K562 (cell line): ENCODE measurements at regions not wholly inside any gene's neighbourhood (a gene's known extent, or its start where the extent isn't known, plus 50 kb on each side); places are given as distances from the start of the nearest gene placed in this dataset.

Experiments
- ATAC-seq: fragments of 200-7000 bp; cut with Tn5 transposase; 3 replicates; pipeline ENCODE4 v1.9.1; 2020; ENCODE audit warnings: moderate library complexity
- BruUV-seq: library from RNA; stranded (reverse); fragments of 400-500 nt; replicated peaks from 2 replicates; lab custom pipeline; 2021; lab: Mats Ljungman, UMichigan
- CTCF ChIA-PET: fragments of 300-600 bp; formaldehyde crosslinking; extraction: SDS; loops from one replicate; lab custom pipeline; 2021; ENCODE audit warnings: low intra/inter-chr PET ratio; lab: Yijun Ruan, JAX
- POLR2A ChIA-PET: fragments of 300-600, 350-650 bp; sonication (Branson Sonifier 250); formaldehyde crosslinking; extraction: SDS; loops from one replicate; lab custom pipeline; 2021; ENCODE audit warnings: antibody characterized with exemption, inconsistent platforms; lab: Yijun Ruan, JAX
- DNase-seq, 4 experiments: peaks; one replicate each; pipeline versions ENCODE4 v3.0.0 to v3.0.0-alpha.2; 2011 to 2018; ENCODE audit warnings: low spot score in 3 of 4, mixed read lengths in 3 of 4; ENCODE audit errors: extremely low read depth in 1 of 4
- FAIRE-seq: peaks from 2 replicates; lab custom pipeline; 2011; peaks lifted over from hg19 to GRCh38; lab: Jason Lieb, UNC
- H2AFZ ChIP-seq: 2 replicates; pipeline ENCODE4 v1.6.0; 2011; ENCODE audit warnings: low read depth, low read length, control low read depth, inconsistent platforms
- H3K27ac ChIP-seq: fragments of 200-600 bp; 3 replicates; pipeline ENCODE4 v1.8.0; 2011; ENCODE audit warnings: low read depth, mild to moderate bottlenecking, control low read depth, inconsistent platforms, low read length, moderate library complexity, mixed read lengths; ENCODE audit errors: extremely low read depth
- H3K27me3 ChIP-seq, 2 experiments: fragments of 300-600 bp in 1 of 2; 2 replicates in 1 of 2; 3 replicates in 1 of 2; pipeline versions ENCODE4 v1.6.0 to v1.8.0; 2011; ENCODE audit warnings: inconsistent platforms in 2 of 2, low read length in 2 of 2, mild to moderate bottlenecking in 1 of 2, mixed read lengths in 1 of 2, moderate library complexity in 1 of 2; ENCODE audit not compliant: control insufficient read depth in 2 of 2, insufficient read depth in 2 of 2
- H3K36me3 ChIP-seq: fragments of 300-600 bp; 3 replicates; pipeline ENCODE4 v1.8.0; 2011; ENCODE audit warnings: mild to moderate bottlenecking, low read length, inconsistent platforms; ENCODE audit not compliant: control insufficient read depth, insufficient read depth
- H3K4me1 ChIP-seq, 2 experiments: fragments of 200-600 bp in 1 of 2; replicated peaks in 1 of 2; 2 replicates in 1 of 2; 3 replicates in 1 of 2; pipeline versions ENCODE4 v1.5.1 to v1.8.0; 2011; ENCODE audit warnings: inconsistent platforms in 2 of 2, low read length in 2 of 2, mild to moderate bottlenecking in 1 of 2, mixed read lengths in 1 of 2, moderate library complexity in 1 of 2; ENCODE audit not compliant: control insufficient read depth in 2 of 2, insufficient read depth in 2 of 2
- H3K4me2 ChIP-seq: 2 replicates; pipeline ENCODE4 v1.6.1; 2011; ENCODE audit warnings: low read length, control low read depth, inconsistent platforms, mixed read lengths; ENCODE audit not compliant: insufficient read depth
- H3K4me3 ChIP-seq: fragments of 200-600 bp; sonication (generic), shearing (Covaris generic); 2 replicates; pipeline ENCODE4 v1.5.1; 2016; ENCODE audit warnings: control low read depth, inconsistent platforms
- H3K79me2 ChIP-seq: fragments of 200-600 bp; 3 replicates; pipeline ENCODE4 v1.8.0; 2011; ENCODE audit warnings: low read length, inconsistent platforms; ENCODE audit not compliant: control insufficient read depth, insufficient read depth
- H3K9ac ChIP-seq, 2 experiments: 2 replicates each; pipeline versions ENCODE4 v1.6.0 to v1.6.1; 2011; ENCODE audit warnings: low read depth in 2 of 2, low read length in 2 of 2, control low read depth in 1 of 2, inconsistent platforms in 1 of 2, mild to moderate bottlenecking in 1 of 2, mixed read lengths in 1 of 2; ENCODE audit not compliant: insufficient read depth in 1 of 2
- H3K9me1 ChIP-seq: one replicate; pipeline ENCODE4 v1.6.0; 2011; ENCODE audit warnings: inconsistent platforms, mild to moderate bottlenecking, low read length, moderate library complexity; ENCODE audit not compliant: control insufficient read depth, insufficient read depth
- H3K9me3 ChIP-seq: replicated peaks from 2 replicates; pipeline ENCODE4 v1.5.1; 2011; ENCODE audit warnings: low read depth, low read length, inconsistent platforms; ENCODE audit not compliant: control insufficient read depth, insufficient read depth
- H4K20me1 ChIP-seq: replicated peaks from 2 replicates; pipeline ENCODE4 v1.6.1; 2011; ENCODE audit warnings: low read length, inconsistent platforms, mixed read lengths; ENCODE audit not compliant: control insufficient read depth, insufficient read depth
- COPS2 ChIP-seq: fragments of 450-650 bp; conservative IDR thresholded peaks from 2 replicates; pipeline ENCODE4 v1.6.1; 2016; ENCODE audit warnings: mild to moderate bottlenecking, moderate library complexity
- GTF2E2 ChIP-seq: fragments of 200-800 bp; sonication (Bioruptor generic); IDR thresholded peaks from 2 replicates; pipeline ENCODE4 v1.6.1; 2016; ENCODE audit warnings: missing genetic modification characterization, missing compliant biosample characterization
- HMG20A ChIP-seq: fragments of 450-650 bp; formaldehyde crosslinking; conservative IDR thresholded peaks from 2 replicates; pipeline ENCODE4 v1.4.0; 2020; ENCODE audit warnings: mild to moderate bottlenecking, mixed read lengths
- MYC ChIP-seq, 2 experiments: fragments of 250-450 bp in 1 of 2; sonication (Bioruptor Pico) in 1 of 2; IDR thresholded peaks; 2 replicates each; pipeline versions ENCODE4 v1.5.1 to v1.6.1; 2012 to 2021; ENCODE audit warnings: low read depth in 2 of 2, borderline replicate concordance in 1 of 2, improper control_type of control experiment in 1 of 2, low read length in 1 of 2, mild to moderate bottlenecking in 1 of 2, moderate library complexity in 1 of 2
- PHTF2 ChIP-seq: fragments of 250-450 bp; sonication (Bioruptor Pico); IDR thresholded peaks from 2 replicates; pipeline ENCODE4 v1.5.0; 2021; ENCODE audit warnings: mild to moderate bottlenecking
- ZNF143 ChIP-seq: sonication (generic); formaldehyde crosslinking; IDR thresholded peaks from 2 replicates; pipeline ENCODE4 v1.9.0; 2022; ENCODE audit warnings: mild to moderate bottlenecking, missing genetic modification reagents
- ZNF3 ChIP-seq: fragments of 250-450 bp; sonication (Bioruptor Pico); IDR thresholded peaks from 2 replicates; pipeline ENCODE4 v1.5.0; 2021; ENCODE audit warnings: mild to moderate bottlenecking, moderate library complexity
- WGBS: fragments of 100-300 bp; shearing (Covaris generic); methylation state at CpG from one replicate; pipeline ENCODE4 v1.1.6; 2016; ENCODE audit warnings: low coverage, mixed read lengths; ENCODE audit not compliant: insufficient coverage; ENCODE audit errors: missing lambda C conversion rate; 5-methylcytosine and 5-hydroxymethylcytosine counted together
- in situ Hi-C: fragments of 300-500 bp; cut with MboI; formaldehyde crosslinking; loops from 4 replicates; pipeline ENCODE4 v1.15.0; 2018; ENCODE audit warnings: inconsistent platforms, mixed read lengths
- intact Hi-C: fragments of 100-400 bp; cut with micrococcal nuclease; formaldehyde crosslinking; loops from 2 replicates; pipeline ENCODE4 v1.14.2; 2022
- TF ChIP-seq, protein P1 (sequence below), 2 experiments: IDR thresholded peaks in 1 of 2; conservative IDR thresholded peaks in 1 of 2; 2 replicates each; pipeline ENCODE4 v1.6.1; 2016; ENCODE audit warnings: low read depth in 2 of 2, mild to moderate bottlenecking in 1 of 2, missing compliant biosample characterization in 1 of 2, missing genetic modification characterization in 1 of 2, moderate library complexity in 1 of 2
- TF ChIP-seq, protein P2 (sequence below), 3 experiments: fragments of 200-800 bp in 1 of 3; sonication (Bioruptor generic) in 1 of 3; sonication (generic) in 1 of 3; formaldehyde crosslinking in 1 of 3; IDR thresholded peaks; 2 replicates each; pipeline versions ENCODE4 v1.6.1 to v1.8.0; 2016 to 2022; ENCODE audit warnings: mild to moderate bottlenecking in 2 of 3, missing compliant biosample characterization in 2 of 3, missing genetic modification characterization in 2 of 3, missing genetic modification reagents in 1 of 3

DNA sequence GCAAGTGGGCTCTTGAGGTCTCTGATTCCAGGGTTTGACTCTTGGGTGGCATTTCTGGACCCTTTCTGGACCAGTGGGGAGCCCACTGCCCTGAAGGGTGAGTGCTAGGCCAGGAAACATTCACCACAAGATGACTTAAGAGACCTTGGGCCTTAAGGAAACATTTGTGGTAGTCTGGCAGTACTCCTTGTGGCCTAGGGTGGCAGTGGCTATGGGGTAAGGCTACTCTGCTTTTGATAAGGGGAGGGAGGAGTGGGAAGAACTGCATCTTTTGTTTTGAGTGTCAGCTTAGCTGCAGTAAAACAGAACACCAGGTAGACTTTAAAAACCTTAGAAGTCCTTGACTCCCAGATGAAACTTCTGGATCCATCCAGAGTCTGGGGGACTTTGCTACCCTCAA is 529.3 kb upstream of the LRRC7 start (continued):
- TF ChIP-seq, protein P1, sequence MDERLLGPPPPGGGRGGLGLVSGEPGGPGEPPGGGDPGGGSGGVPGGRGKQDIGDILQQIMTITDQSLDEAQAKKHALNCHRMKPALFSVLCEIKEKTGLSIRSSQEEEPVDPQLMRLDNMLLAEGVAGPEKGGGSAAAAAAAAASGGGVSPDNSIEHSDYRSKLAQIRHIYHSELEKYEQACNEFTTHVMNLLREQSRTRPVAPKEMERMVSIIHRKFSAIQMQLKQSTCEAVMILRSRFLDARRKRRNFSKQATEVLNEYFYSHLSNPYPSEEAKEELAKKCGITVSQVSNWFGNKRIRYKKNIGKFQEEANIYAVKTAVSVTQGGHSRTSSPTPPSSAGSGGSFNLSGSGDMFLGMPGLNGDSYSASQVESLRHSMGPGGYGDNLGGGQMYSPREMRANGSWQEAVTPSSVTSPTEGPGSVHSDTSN (CRISPR knock-in tag; IDR thresholded peaks at IDR 0.05; ENCODE audit: low read depth), result no peak
- TF ChIP-seq, protein P1 (tag; conservative IDR thresholded peaks at IDR 0.05; ENCODE audit: low read depth), result no peak
- TF ChIP-seq, protein P2, sequence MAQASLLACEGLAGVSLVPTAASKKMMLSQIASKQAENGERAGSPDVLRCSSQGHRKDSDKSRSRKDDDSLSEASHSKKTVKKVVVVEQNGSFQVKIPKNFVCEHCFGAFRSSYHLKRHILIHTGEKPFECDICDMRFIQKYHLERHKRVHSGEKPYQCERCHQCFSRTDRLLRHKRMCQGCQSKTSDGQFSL (CRISPR knock-in tag; IDR thresholded peaks at IDR 0.05), result no peak
- TF ChIP-seq, protein P2 (tag; IDR thresholded peaks at IDR 0.05), result no peak
- TF ChIP-seq PHTF2, result no peak
- no peak for TF ChIP-seq ZNF3 (CRISPR knock-in tag)

DNA sequence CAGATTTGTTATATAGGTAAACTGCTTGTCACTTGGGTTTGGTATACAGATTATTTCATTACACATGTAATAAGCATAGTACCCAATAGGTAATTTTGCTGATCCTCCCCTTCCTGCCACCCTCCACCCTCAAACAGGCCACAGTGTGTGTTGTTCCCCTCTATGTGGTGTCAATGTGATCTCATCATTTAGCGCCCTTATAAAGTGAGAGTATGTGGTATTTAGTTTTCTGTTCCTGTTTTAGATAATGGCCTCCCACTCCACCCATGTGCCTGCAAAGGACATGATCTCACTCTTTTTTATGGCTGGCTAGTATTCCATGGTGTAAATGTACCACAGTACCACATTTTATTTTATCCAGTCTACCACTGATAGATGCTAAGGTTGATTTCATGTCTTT is 522.1 kb upstream of the LRRC7 start:
- H3K27me3 ChIP-seq, result no peaks in the 10 kb centered on the region
- WGBS, result 0% methylated on average over 1 of the region's 1 CpG
- no peak overlapping the region for H3K4me2 ChIP-seq
- no peak overlapping the region for H3K9ac ChIP-seq
- no peaks in the 10 kb centered on the region for H4K20me1 ChIP-seq
- H2AFZ ChIP-seq, result no peak overlapping the region
- no peaks in the 10 kb centered on the region for H3K4me1 ChIP-seq
- no peak overlapping the region for H3K27ac ChIP-seq
- ChIA-PET CTCF (no interaction called here), POLR2A (no interaction called here)
- DNase-seq, result no peak
- no peak for FAIRE-seq
- no peak for ATAC-seq
- H3K9me3 ChIP-seq, result no peaks in the 10 kb centered on the region
- no TSS peak for BruUV-seq
- no peak overlapping the region for H3K4me3 ChIP-seq
- H3K79me2 ChIP-seq, result no peaks in the 10 kb centered on the region
- H3K9me1 ChIP-seq, result no peaks in the 10 kb centered on the region
- intact Hi-C loops, result no loop called here
- in situ Hi-C loops, result no loop called here
- TF ChIP-seq GTF2E2 (no peak), MYC (IDR thresholded peaks at IDR 0.05; ENCODE audit: low read depth, low read length) (no peak), MYC (CRISPR knock-in tag; IDR thresholded peaks at IDR 0.05; ENCODE audit: borderline replicate concordance, low read depth) (no peak), HMG20A (CRISPR knock-in tag) (no peak), COPS2 (no peak), ZNF143 (CRISPR knock-in tag) (no peak)
- H3K36me3 ChIP-seq, result no peaks in the 10 kb centered on the region
